ENCODE measurements at regions not wholly inside any gene's neighbourhood (a gene's known extent, or its start where the extent isn't known, plus 50 kb on each side); places are given as distances from the start of the nearest gene placed in this dataset.
"Not testable (repeated sequence)": the region's sequence is repeated elsewhere in the genome, so short reads cannot be mapped to it uniquely, and the experiment has no call there.

- TF ChIP-seq POLR2A, POLR2AphosphoS5, CTCF, EP300 (IDR thresholded peaks at IDR 0.05): not testable (repeated sequence)
These were observed 1605.0 kb downstream of the RPIA start for GRCh38 chr2:90296484-90296777.

Data from gastroesophageal sphincter (tissue), 3 donors.